SKM-1 (cell line): ENCODE measurements at regions not wholly inside any gene's neighbourhood (a gene's known extent, or its start where the extent isn't known, plus 50 kb on each side); places are given as distances from the start of the nearest gene placed in this dataset.

Experiments
- DNase-seq: peaks from one replicate; lab custom pipeline; 2025; ENCODE audit not compliant: unreplicated experiment; lab: John Stamatoyannopoulos, UW

- no peak for DNase-seq
These were observed 986.4 kb downstream of the AACS start for GRCh38 chr12:126051611-126052107.

GRCh38 chr12:126055521-126055920, 990.3 kb downstream of the AACS start:
- no peak for DNase-seq

- no peak for DNase-seq
These were observed 996.5 kb downstream of the AACS start for GRCh38 chr12:126061777-126062176.

DNA sequence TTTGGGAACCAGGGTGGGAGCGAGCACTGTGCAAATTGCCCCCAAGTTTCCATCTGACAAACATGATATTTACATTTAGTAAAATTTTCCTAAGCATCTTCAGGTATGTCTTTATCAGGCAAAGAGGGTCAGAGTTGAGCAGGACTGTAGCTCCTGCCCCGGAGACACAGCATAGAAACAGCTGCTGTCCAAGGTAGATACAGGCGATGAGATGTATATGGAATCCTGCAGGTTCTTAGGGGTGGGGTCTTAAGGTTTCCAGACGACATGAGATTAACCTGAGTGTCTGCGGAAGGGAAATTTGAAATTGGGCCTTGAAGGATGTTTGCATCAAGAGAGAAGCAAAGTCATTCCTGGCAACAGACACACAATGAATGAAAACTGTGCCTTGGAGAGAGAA, 998.8 kb downstream of the AACS start:
- no peak for DNase-seq

DNA sequence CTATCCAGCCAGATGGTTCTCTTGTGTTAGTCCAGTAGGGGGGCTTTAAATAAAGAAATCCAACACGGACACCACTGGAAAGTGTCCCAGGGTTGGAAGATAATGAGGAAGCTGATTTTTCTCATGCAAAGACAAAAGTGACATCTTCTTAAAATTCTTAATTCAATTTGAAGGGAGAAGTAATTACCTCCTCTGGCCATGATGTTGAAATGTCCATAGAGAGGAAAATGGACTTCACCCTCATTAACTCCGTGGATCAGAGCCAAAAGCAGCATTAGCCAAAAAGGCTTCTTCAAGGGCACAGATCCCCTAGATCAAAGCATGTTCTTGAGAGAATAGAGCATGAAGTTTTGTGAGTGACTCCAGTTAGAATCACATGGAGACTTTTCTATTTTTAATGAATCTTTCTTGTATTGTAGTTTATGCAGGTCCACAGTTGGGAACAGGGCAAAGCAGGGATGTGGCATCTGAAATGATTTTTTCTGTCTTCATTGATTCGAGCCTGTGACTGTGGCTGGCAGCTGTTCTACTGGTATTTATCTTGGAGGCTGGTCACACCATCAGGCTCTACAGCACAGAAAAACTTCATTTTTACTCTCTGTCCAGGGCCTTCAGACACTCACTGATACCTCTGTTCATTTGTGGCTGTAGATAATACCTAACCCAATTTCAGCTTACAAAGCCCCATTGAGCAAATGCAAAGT, 1002.5 kb downstream of the AACS start:
- no peak for DNase-seq

DNA sequence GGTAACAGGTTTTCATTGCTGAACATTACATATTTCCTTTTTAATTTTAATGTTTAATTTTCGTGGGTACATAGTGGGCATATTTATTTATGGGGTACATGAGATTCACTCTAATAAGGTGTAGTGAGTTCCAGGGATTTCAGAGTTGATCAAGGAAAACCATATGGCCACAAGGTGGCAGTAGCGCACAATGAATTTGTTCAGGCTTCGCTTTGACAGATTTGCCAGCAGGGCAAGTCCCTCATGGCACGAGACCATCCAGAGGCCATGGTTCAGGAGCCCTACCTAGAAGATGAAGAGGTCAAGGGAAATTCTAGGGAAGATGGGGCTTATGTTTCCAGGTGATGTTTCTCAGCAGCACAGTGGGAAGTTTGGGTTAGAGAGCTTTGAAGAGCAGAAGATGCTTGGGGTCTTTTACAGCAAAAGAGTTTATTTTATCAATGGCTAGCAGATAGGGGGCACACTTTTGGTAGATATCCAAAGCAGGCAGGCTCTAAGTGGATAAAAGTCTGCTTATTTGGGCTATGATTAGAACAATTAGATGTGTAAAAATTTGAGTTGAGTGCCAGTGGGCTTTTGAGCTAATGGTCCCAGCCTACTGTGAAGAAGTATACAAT, 1004.4 kb downstream of the AACS start:
- no peak for DNase-seq

DNA sequence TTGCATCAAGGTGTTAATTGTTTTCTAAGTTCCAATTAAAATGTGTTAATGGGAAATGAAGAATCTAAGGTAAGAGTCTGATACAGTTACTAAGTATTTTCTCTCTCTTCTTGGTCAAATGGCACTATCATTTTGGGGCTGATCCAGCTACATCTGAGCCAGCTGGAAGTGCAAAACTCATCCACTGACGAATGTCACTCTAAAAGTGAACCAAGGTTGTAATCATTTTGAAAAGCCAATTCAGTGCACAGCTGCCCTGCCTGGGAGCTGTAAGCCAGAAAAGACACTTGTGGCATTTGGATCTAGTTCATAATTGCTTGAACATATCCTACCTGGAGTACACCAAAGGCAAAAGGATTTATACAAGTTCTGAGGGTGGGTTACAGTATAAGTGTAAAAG, 1011.3 kb downstream of the AACS start:
- no peak for DNase-seq

DNA sequence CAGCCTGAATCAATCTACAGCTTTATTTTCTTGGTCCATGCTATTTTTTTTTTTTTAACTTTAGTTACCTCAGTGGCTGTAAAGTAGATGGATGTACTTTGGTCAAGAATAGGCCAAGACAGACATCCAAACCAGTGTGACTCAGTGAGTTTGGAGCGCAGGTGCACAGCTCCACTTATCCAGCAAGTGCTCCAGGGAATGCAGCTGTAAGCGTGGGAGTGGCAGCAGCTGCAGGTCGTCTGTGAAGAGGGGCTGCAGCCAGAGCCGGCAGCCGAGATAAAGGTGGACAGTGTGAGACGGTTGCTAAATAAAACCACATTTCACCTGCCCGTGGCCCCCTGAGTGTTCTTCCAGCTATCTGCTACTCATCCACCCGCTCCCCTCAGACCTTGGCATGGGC, 1018.7 kb downstream of the AACS start:
- DNase-seq = no peak

GRCh38 chr12:126084480-126084879, 1019.2 kb downstream of the AACS start:
- no peak for DNase-seq

DNA sequence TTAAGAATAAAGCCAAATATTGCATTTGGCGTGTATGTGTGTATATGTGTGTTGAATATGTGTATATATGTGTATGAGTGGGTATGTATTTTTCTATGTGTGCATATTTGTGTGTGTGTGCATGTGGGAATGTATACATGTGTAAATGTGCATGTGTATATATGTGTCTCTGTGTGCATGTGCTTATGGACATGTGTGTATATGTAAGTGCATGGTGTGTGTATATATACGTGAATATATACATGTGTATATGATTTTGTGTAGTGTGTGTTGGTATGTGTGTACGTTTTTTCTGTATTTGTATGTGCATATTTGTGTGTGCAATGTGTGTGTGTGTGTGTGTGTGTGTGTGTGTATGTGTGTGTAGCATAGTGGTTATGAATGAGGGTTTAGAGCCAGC, 1021.0 kb downstream of the AACS start:
- no peak for DNase-seq

- DNase-seq = no peak
These were observed 1022.5 kb downstream of the AACS start for GRCh38 chr12:126087692-126088091.

DNA sequence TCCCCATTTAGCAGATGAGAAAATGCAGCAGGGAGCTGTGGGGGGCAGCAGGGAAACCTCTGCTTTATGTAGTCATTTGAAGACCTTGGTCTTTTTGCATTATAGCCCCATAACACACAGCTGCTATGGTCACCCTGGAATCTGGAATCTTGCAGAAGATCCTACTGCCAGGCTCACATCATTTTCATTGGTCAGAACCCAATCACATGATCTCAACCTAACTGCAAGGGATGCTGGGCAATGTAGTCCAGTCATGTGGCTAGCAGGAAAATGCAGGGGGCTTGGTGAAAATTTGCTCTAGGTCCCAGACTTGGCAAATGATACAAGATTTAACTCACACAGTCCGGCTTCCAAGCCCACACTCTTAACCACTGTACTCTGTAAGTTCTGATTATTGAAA, 1028.7 kb downstream of the AACS start:
- no peak for DNase-seq

DNA sequence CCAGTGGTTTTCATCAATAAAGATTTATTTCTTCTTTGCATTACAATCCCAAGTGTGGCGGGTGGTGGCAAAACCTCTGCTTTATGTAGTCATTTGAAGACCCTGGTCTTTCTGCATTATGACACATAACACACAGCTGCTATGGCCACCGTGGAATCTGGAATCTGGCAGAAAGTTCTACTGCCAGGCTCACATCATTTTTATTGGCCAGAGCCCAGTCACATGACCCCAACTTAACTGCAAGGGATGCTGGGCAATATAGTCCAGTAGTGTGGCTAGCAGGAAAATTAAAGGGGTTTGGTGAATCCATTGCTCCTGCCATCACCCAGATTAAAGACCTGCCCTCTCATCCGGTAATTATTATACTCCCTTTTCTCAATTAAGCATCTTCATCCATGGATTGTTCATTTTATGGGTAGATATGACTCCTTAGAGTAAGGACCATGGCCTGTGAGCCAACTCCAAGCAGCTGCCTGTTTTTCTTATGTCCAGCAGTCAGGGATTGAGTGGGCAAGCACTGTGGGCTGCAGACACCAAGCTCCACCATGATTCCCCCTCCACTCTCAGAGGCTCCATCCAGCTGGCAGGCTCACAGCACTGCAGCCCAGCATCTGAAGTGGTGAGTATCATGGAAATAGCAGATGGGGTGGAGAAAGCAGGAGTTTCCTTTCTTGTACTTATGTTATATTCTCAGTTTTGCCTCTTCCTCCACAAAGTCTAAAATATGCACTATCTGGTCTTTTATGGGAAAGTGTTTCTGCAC, 1030.7 kb downstream of the AACS start:
- no peak for DNase-seq

DNA sequence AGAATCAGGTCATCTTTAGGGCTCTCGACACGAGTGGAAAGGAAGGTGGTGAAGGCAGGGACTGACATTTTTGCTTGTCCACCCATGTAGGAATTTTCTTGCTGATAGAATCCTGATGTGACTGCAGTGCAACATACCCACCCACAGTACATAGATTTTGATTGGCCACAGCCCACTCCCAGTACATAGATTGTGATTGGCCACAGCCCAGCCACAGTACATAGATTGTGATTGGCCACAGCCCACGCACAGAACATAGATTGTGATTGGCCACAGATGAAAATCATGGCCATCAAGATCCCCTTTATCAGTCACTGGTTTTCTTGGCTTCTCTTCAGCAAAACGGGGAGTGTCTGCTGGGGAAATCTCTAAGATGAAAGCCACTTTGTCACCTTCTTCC, 1041.5 kb downstream of the AACS start:
- DNase-seq = no peak

DNA sequence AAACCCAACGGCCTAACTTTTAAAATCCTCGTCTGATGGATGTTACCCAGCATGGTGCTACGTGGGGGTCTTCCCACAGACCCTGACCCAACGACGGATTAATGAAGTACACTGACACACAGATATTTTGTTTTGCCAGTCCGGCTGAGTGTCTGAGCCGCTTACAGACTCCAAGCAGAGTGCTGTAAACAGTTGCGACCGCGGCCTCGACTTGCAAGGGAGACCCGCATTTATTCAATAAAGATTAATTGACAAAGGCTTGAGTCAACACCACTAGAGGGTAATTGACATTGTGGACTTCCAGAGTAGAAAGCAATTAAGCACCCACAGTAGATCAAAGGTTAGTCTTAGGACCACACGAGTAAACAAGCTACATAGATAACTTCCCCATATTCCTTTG, 1042.4 kb downstream of the AACS start:
- DNase-seq = no peak

GRCh38 chr12:126108247-126108646, 1043.0 kb downstream of the AACS start:
- DNase-seq = no peak

GRCh38 chr12:126112141-126112540, 1046.9 kb downstream of the AACS start:
- DNase-seq = no peak

- no peak for DNase-seq
These were observed 1047.6 kb downstream of the AACS start for GRCh38 chr12:126112849-126113248.

- no peak for DNase-seq
These were observed 1049.2 kb downstream of the AACS start for GRCh38 chr12:126114441-126114840.

GRCh38 chr12:126117502-126117901, 1052.3 kb downstream of the AACS start:
- DNase-seq = no peak

GRCh38 chr12:126139355-126139754, 1074.1 kb downstream of the AACS start:
- DNase-seq = no peak

GRCh38 chr12:126144603-126145002, 1079.4 kb downstream of the AACS start:
- no peak for DNase-seq
